ENCODE measurements at regions not wholly inside any gene's neighbourhood (a gene's known extent, or its start where the extent isn't known, plus 50 kb on each side); places are given as distances from the start of the nearest gene placed in this dataset.

GRCh38 chr4:78660559-78660958, 109.0 kb downstream of the ANXA3 start:
- Histone ChIP-seq H3K4me3 (ENCODE audit: low read depth, low read length) (no peak overlapping the region), H2AFZ (ENCODE audit: insufficient read depth, low read length, poor library complexity) (no peak overlapping the region), H3K79me1 (ENCODE audit: low read length) (peaks cover 4% of the 10 kb centered on the region), H3K4me2 (ENCODE audit: low read length) (no peak overlapping the region), H3K9ac (ENCODE audit: low read length) (no peak overlapping the region), H2BK12ac (ENCODE audit: low read length) (no peak overlapping the region), H2BK5ac (ENCODE audit: low read depth, low read length, poor library complexity) (no peak overlapping the region), H2BK120ac (ENCODE audit: insufficient read depth, low read length, poor library complexity) (no peak overlapping the region), H3K27me3 (ENCODE audit: insufficient read depth, low read length) (no peaks in the 10 kb centered on the region), H2AK5ac (ENCODE audit: low read length) (no peak overlapping the region), H3K4me1 (ENCODE audit: control insufficient read depth in 1 of 2, insufficient read depth in 2 of 2, low read length in 2 of 2) (peaks cover 3 to 7% of the 10 kb centered on the region in 2 experiments), H3K79me2 (ENCODE audit: control insufficient read depth, insufficient read depth, low read length, poor library complexity) (no peaks in the 10 kb centered on the region), H4K12ac (ENCODE audit: low read depth, low read length) (no peak overlapping the region), H4K91ac (ENCODE audit: low read depth, low read length) (no peak overlapping the region), H3K36me3 (ENCODE audit: control insufficient read depth in 1 of 2, insufficient read depth in 2 of 2, low read length in 2 of 2) (no peaks in the 10 kb centered on the region), H4K8ac (ENCODE audit: low read depth, low read length) (no peak overlapping the region), H3K9me3 (ENCODE audit: insufficient read depth, low read depth, low read length) (no peaks in the 10 kb centered on the region), H3K18ac (ENCODE audit: low read length) (no peak overlapping the region), H3K14ac (ENCODE audit: low read length) (no peak overlapping the region), H3K27ac (ENCODE audit: low read depth, low read length) (no peak overlapping the region), H3K4ac (ENCODE audit: low read depth, low read length) (no peak overlapping the region), H3K23ac (ENCODE audit: low read length) (no peak overlapping the region)
- no CpG with 5 or more reads among the region's 4 CpGs for WGBS (ENCODE audit: extremely low coverage, insufficient coverage, insufficient read length)
- peak; percentile 36 to 78 for DNase-seq

- Histone ChIP-seq H3K79me2 (ENCODE audit: control insufficient read depth, insufficient read depth, low read length, poor library complexity) (no peaks in the 10 kb centered on the region), H2BK12ac (ENCODE audit: low read length) (no peak overlapping the region), H3K27me3 (ENCODE audit: insufficient read depth, low read length) (no peaks in the 10 kb centered on the region), H3K4me1 (ENCODE audit: control insufficient read depth in 1 of 2, insufficient read depth in 2 of 2, low read length in 2 of 2) (peaks cover 3 to 7% of the 10 kb centered on the region in 2 experiments), H2AFZ (ENCODE audit: insufficient read depth, low read length, poor library complexity) (no peak overlapping the region), H4K8ac (ENCODE audit: low read depth, low read length) (no peak overlapping the region), H3K4me2 (ENCODE audit: low read length) (no peak overlapping the region), H3K14ac (ENCODE audit: low read length) (no peak overlapping the region), H2AK5ac (ENCODE audit: low read length) (no peak overlapping the region), H3K4me3 (ENCODE audit: low read depth, low read length) (no peak overlapping the region), H3K27ac (ENCODE audit: low read depth, low read length) (no peak overlapping the region), H4K91ac (ENCODE audit: low read depth, low read length) (no peak overlapping the region), H3K36me3 (ENCODE audit: control insufficient read depth in 1 of 2, insufficient read depth in 2 of 2, low read length in 2 of 2) (no peaks in the 10 kb centered on the region), H3K79me1 (ENCODE audit: low read length) (peaks cover 4% of the 10 kb centered on the region), H3K4ac (ENCODE audit: low read depth, low read length) (no peak overlapping the region), H3K9me3 (ENCODE audit: insufficient read depth, low read depth, low read length) (no peaks in the 10 kb centered on the region), H2BK120ac (ENCODE audit: insufficient read depth, low read length, poor library complexity) (no peak overlapping the region), H3K23ac (ENCODE audit: low read length) (no peak overlapping the region), H3K9ac (ENCODE audit: low read length) (no peak overlapping the region), H2BK5ac (ENCODE audit: low read depth, low read length, poor library complexity) (no peak overlapping the region), H4K12ac (ENCODE audit: low read depth, low read length) (no peak overlapping the region), H3K18ac (ENCODE audit: low read length) (no peak overlapping the region)
- no CpG with 5 or more reads among the region's 3 CpGs for WGBS (ENCODE audit: extremely low coverage, insufficient coverage, insufficient read length)
- DNase-seq = peak in 1 of 2 donors; percentile 59
These were observed 109.6 kb downstream of the ANXA3 start for GRCh38 chr4:78661086-78661690.

- Histone ChIP-seq H3K18ac (ENCODE audit: low read length) (no peak overlapping the region), H2AFZ (ENCODE audit: insufficient read depth, low read length, poor library complexity) (no peak overlapping the region), H4K12ac (ENCODE audit: low read depth, low read length) (no peak overlapping the region), H3K9ac (ENCODE audit: low read length) (no peak overlapping the region), H3K79me2 (ENCODE audit: control insufficient read depth, insufficient read depth, low read length, poor library complexity) (no peaks in the 10 kb centered on the region), H2AK5ac (ENCODE audit: low read length) (no peak overlapping the region), H2BK12ac (ENCODE audit: low read length) (peak overlapping the region; percentile 64), H3K79me1 (ENCODE audit: low read length) (peaks cover 4% of the 10 kb centered on the region), H3K36me3 (ENCODE audit: control insufficient read depth in 1 of 2, insufficient read depth in 2 of 2, low read length in 2 of 2) (no peaks in the 10 kb centered on the region), H2BK5ac (ENCODE audit: low read depth, low read length, poor library complexity) (no peak overlapping the region), H3K4me1 (ENCODE audit: control insufficient read depth in 1 of 2, insufficient read depth in 2 of 2, low read length in 2 of 2) (peaks cover 3 to 7% of the 10 kb centered on the region in 2 experiments), H3K27ac (ENCODE audit: low read depth, low read length) (no peak overlapping the region), H3K9me3 (ENCODE audit: insufficient read depth, low read depth, low read length) (no peaks in the 10 kb centered on the region), H3K14ac (ENCODE audit: low read length) (no peak overlapping the region), H3K4me2 (ENCODE audit: low read length) (no peak overlapping the region), H3K27me3 (ENCODE audit: insufficient read depth, low read length) (no peaks in the 10 kb centered on the region), H3K4ac (ENCODE audit: low read depth, low read length) (no peak overlapping the region), H2BK120ac (ENCODE audit: insufficient read depth, low read length, poor library complexity) (no peak overlapping the region), H4K8ac (ENCODE audit: low read depth, low read length) (peak overlapping the region; percentile 70), H3K23ac (ENCODE audit: low read length) (no peak overlapping the region), H3K4me3 (ENCODE audit: low read depth, low read length) (no peak overlapping the region), H4K91ac (ENCODE audit: low read depth, low read length) (no peak overlapping the region)
- DNase-seq = no peak
- no CpG with 5 or more reads among the region's 3 CpGs for WGBS (ENCODE audit: extremely low coverage, insufficient coverage, insufficient read length)
These were observed 110.5 kb downstream of the ANXA3 start for GRCh38 chr4:78661921-78662521.

GRCh38 chr4:78662658-78663057, 111.1 kb downstream of the ANXA3 start:
- Histone ChIP-seq H2AFZ (ENCODE audit: insufficient read depth, low read length, poor library complexity) (no peak overlapping the region), H3K4me1 (ENCODE audit: control insufficient read depth in 1 of 2, insufficient read depth in 2 of 2, low read length in 2 of 2) (peaks cover 3 to 7% of the 10 kb centered on the region in 2 experiments), H2BK5ac (ENCODE audit: low read depth, low read length, poor library complexity) (no peak overlapping the region), H3K79me2 (ENCODE audit: control insufficient read depth, insufficient read depth, low read length, poor library complexity) (no peaks in the 10 kb centered on the region), H3K27ac (ENCODE audit: low read depth, low read length) (no peak overlapping the region), H2BK120ac (ENCODE audit: insufficient read depth, low read length, poor library complexity) (no peak overlapping the region), H3K27me3 (ENCODE audit: insufficient read depth, low read length) (no peaks in the 10 kb centered on the region), H3K36me3 (ENCODE audit: control insufficient read depth in 1 of 2, insufficient read depth in 2 of 2, low read length in 2 of 2) (no peaks in the 10 kb centered on the region), H3K4me2 (ENCODE audit: low read length) (no peak overlapping the region), H4K91ac (ENCODE audit: low read depth, low read length) (no peak overlapping the region), H3K18ac (ENCODE audit: low read length) (no peak overlapping the region), H3K79me1 (ENCODE audit: low read length) (peaks cover 2% of the 10 kb centered on the region), H3K9me3 (ENCODE audit: insufficient read depth, low read depth, low read length) (no peaks in the 10 kb centered on the region), H3K4ac (ENCODE audit: low read depth, low read length) (no peak overlapping the region), H2AK5ac (ENCODE audit: low read length) (no peak overlapping the region), H4K12ac (ENCODE audit: low read depth, low read length) (no peak overlapping the region), H3K9ac (ENCODE audit: low read length) (no peak overlapping the region), H3K14ac (ENCODE audit: low read length) (no peak overlapping the region), H3K4me3 (ENCODE audit: low read depth, low read length) (no peak overlapping the region), H2BK12ac (ENCODE audit: low read length) (no peak overlapping the region), H4K8ac (ENCODE audit: low read depth, low read length) (no peak overlapping the region), H3K23ac (ENCODE audit: low read length) (no peak overlapping the region)
- no CpG with 5 or more reads among the region's 1 CpG for WGBS (ENCODE audit: extremely low coverage, insufficient coverage, insufficient read length)
- DNase-seq = no peak
